ENCODE measurements at regions not wholly inside any gene's neighbourhood (a gene's known extent, or its start where the extent isn't known, plus 50 kb on each side); places are given as distances from the start of the nearest gene placed in this dataset.

DNA sequence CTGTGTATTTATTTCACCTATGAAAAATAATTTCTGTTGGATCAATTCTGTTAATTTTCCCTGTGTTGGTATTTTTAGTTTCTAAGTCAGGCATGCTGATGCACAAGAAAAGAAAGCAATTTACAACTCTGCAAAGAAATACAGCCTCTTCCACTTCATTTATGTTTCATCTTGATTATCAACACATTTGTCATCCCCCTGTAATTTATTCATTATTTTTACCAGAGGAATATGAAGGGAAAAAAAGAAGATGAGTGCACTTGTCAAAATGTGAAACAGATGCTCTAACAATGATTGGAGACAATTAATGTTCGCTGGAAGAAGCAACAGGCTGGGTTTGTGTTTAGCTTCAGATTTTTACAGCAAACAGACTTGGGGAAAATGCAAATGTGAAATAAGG, 958.5 kb upstream of the SEL1L start:
- DNase-seq = no peak

DNA sequence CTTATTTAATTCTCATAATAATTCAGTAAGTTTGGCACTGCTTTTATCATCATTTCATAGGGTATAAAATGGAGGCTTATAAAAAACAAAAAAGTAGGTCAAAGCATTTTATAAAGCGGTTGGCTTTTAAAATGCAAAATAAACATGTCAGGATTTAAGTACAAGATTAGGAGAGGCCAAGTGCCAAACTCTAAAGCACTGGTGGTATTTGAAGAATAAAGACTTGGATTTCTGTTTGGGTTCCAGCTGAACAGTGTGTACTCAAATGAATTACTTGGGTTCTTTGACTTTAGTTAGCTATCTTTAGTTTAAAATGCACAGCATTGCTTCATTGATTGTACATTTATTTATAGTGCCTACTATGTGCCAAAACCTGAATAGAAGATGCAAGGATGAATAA, 966.6 kb upstream of the SEL1L start:
- no peak for DNase-seq

DNA sequence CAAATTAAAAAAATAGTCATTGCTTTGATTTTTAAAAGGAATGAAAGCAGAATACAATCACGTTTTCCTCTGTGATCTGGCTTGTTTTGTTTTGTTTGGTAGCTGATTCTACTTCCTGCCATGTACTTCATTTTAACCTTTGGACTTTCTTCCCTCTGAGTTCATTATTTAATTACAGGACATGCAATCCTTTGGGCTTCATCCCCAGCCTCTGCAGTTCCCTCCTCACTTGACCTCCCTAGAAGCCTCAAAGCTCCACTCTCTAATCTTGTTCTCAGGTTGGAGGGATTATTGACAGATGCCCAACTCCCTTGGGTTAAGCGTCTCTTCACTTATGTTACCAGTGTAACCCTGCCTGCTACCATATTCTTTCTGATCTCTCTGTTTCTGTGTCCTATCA, 967.9 kb upstream of the SEL1L start:
- DNase-seq = no peak

DNA sequence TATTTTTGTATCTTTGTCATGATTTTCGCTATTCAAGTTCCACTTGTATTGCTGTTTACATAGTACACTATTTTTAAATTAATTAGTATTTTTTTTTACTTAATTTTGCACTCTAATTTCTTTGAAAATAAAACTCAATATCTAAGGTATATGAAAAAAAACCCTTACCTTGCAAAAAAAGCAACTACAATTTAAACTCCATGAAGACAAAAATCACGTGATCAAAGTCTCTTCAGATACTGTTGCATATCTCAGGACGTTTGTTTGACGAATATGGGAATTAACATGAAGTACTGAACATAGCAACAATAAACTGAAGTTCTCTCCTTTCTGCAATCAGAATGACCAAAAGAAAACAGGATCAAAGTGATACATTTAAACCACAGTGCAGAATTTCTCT, 968.4 kb upstream of the SEL1L start:
- DNase-seq = no peak

DNA sequence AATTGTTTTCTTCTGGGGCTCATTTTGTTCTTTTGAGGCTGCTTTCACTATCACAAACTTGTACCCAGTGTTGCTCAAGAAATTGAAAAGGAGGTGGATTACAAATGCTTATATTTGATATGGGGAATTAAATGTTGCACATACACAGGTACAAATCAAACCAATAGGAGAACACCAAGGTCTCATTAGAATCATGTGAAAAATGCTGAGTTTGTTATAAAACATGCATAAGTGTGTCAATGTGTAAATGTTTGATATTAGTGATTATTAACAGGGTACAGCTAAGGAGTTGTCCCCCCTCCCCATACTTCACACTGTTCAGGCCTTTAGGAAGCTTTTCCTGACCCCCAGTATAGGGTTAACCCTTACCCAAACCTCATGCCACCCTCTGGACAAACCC, 971.2 kb upstream of the SEL1L start:
- DNase-seq = no peak

DNA sequence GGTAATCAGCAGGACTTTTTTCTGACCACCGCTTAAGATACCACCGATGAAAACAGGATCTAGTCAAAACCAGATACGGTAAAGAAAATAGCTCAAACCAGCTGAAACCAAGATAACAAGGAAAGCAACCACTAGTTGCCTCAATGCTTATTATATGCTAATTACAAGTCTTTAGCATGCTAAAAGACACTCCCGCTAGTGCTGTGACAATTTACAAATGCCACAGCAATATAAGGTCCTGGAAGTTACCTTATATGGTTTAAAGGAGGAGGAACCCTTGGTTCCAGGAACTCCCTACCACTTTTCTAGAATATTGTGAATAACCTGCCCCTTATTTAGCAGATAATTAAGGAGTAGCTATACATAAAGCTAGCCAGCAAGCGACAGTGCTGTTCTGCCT, 976.4 kb upstream of the SEL1L start:
- no peak for DNase-seq

DNA sequence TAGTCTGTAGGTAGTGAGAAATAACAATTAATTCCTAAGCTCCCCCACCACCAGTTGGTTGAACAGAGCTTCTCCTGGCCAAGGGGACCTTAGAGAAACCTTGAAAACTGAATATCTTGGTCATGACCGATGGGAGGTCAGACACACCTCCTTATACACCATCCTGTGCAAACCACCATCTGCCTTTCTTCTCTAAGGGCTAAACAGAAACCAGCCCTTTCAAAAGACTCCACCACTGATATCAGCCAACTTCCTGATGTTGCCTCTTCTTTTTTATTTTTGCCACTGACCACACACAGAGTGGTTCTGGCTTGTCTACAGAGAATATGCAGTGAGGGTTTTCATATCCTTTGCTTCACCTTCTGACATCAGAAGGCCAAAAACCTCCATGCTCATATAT, 977.7 kb upstream of the SEL1L start:
- no peak for DNase-seq

DNA sequence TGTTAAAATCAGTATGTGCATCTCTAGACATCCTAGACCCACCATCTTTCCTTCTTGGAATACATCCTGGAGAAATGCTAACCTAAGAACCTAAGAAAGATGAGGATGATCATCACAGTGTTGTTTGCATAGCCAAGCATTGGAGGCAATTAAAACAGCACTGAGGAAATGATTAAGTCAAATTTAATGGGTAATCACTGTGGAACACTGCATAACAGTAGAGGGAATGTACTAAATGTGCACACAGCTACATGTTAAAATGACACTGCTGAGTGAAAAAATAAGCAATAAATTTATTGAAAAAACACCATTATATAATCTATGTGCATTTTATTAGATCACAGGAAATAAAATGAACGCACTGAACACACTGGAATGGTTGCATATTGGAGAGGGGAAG, 987.1 kb upstream of the SEL1L start:
- DNase-seq = no peak

DNA sequence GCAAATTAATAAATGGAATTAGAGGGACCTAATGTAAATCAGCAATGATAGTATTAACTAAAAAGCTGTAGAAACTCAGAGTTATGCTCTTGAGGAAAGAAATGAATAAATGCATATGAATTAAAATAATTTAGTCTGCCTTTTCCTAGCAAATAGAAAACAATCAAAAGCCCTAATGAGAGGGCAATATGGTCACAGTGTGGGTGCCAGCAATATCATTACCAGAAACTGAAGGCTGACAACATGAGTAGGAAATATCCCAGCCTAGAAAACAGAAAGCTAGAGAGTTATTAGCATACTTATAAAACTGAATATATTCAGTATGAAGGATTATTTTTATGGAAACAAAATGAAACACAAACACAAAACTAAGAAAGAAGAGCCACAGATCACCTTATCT, 987.5 kb upstream of the SEL1L start:
- no peak for DNase-seq

DNA sequence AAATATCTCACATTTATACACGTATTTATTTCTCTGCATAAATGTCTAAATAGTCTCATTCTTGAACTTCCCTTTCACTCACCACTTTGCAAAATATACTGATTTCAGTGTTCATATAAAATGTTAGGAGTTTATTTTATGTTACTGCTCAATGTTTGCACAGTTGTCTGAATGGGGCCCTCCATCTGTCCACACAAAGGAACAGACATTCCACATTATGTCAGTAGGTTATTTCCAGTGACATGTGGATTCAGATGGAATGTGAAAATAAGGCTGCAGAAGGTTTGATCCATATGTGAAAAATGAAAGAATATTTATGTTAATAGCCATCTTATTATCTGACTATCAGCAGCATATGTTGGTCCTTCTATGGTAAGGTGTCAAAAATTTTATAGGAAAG, 994.4 kb upstream of the SEL1L start:
- no peak for DNase-seq

DNA sequence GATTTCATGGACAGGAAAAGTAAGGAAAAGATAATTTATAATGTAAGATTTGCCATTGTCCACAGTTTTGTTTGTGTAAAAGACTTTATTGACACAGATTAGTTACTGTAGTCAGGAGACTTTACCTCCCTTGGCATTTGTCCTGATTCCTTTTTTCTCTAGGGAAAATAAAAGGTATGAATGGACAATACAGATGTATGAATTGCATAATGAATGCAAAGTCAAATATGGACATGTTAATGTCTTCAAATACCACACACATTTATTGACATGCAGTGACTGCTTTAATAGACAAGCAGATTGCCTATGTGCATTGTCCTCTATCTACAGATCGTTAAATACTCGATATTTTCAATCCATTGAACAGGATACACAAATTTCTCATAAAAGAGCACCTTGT, 999.7 kb upstream of the SEL1L start:
- DNase-seq = no peak

DNA sequence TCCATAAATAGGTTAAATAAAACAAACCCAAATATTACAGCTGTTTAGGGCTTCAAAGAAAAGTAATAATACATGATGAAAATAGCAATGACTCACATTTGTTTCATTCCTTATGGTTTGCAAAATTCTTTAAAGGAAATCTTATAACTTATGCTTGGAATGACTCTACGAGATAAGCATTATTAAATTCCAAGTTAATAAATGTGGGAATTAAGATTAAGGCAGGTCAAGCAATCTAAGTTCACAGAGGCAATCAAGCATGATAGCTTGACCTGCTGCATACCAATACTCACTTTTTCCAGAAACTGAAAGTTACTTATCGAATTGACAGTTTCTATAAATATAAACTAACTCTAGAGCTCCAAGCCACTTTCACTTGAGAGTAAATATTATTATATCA, 1002.9 kb upstream of the SEL1L start:
- no peak for DNase-seq

DNA sequence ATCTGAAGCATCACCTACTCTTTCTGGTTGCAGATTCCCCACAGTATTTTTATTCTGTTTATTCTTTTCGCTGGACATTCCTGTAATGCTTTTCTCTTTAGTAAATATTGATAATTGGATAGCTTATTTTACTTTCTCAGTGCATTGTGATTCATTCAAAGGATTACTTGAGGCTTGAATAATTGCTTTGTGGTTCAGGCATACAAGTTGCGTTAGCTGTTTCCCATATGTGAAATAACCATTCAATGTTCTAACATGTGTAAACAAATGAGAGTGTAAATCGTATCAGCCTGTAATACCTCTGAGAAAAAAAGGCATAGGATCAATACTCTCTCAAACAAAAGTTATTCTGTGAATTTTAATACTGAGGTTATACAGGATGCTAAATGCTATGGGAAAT, 1004.2 kb upstream of the SEL1L start:
- DNase-seq = no peak

DNA sequence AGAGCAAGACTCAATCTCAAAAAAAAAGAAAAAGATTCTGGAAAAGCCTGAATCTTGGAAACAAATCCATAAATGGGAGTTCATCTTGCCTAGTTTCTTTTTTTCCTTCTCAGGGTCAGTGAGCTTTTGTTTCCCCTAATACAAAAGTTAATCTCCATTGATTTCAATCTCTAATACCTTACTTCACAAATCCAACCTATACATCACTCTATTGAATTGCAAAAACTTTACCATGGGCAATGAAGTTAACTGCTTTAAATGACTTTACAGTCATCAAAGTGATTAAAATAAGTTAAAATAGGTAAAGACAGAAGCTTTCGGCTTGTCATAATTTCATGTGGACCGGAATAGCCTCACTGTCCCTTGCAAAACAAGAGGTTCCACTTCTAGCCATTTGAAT, 1012.7 kb upstream of the SEL1L start:
- DNase-seq = no peak

DNA sequence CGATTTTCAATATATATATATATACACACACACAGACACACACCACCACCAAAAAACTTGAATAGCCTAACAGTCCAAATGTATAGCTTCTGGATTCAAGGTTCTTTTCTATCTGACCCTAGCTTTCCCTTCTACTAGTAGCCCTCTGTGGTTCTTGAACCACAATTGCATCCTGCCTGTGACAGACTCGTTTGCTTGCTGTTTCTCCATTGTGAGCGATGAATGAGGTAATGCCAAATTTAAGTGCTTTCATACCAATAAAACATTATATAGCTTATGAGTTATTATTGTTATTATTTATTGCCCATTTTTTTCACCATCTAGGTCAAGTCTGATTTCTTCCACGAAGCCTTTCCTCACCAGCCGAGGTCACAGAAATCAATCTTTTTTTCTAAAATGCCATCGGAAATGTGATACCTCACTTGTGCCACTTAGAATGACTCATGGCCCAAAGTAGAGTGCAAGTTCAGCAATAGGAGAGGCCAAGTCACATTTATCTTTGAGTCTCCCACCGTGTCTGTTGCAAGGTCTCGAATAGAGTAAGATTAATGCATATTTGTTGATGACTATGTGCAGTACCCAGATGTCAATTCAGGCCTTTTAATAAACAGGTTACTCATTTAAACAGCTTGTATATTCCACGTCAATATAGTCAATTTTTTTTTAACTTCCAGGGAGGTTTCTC, 1015.8 kb upstream of the SEL1L start:
- no peak for DNase-seq

DNA sequence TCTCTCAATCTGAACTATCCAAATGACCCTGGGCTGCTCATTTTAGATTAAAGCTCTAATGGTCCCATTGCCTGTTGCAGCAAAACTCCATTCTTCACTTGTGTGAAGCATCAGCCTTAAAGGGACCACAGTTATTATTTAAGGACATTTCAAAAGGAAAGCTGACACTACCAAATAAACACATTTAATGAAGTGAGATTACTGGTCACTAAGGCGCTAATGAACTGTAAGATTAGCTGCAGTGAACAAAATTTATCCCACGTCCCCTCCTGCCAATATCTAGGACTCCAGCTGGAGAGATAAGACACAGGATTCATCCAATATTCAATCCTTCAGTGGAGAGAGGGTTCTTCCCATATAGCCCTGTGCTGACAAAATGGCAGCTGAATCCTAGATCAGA, 1029.2 kb upstream of the SEL1L start:
- DNase-seq = no peak

DNA sequence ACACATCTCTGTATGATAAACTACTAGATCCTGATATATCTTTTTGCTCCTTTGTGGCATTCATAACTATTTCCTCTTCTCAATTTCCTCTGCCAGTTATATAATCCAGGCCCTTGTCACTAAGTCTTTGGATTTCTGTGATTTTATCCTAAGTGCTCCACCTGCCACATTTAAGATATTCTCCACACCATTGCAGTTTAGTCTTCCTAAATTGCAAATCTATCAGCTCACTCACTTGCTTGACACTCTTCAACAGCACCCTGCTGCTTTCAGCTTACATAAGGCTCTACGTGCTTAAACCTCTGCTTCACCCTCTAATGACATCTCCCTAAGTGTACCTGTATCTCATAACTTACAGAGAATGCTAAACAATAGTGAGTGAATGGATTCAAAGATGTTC, 1032.2 kb upstream of the SEL1L start:
- no peak for DNase-seq

DNA sequence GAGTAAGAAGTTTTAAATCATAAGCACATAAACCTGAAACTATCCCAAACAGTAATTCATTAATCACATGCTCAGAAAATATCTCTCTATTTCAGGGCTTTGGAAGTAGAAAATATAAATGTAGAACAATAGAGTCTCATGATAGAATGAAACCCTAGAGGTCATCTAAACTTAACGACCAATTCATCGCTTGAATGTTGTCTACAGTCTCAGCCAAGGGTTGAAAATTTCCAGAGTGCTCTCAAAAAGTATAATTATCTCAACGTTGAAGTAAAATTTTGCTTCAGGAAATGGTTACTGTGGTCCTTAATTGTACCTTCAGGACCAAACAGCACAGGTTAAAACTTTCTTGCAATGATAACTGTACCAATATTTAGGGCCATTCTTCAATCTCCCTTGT, 1053.6 kb upstream of the SEL1L start:
- no peak for DNase-seq

DNA sequence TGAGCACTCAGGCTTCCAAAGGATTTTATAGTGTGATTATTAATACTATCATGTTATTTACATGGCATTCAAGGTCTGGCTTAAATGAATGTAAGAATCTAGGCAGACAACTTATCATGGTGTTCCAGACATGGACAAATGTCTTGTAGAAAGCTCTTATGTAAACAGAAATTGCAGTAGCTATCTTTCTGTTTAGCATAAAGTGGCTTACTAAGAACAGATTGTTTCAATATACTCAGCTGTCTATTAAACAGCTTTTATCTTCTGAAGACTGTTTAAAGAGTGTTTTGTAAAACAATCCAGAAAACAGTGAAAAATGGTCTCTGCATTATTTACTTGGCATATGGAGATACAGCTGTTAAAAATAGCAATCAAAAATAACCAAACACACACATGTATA, 1061.8 kb upstream of the SEL1L start:
- DNase-seq = no peak

DNA sequence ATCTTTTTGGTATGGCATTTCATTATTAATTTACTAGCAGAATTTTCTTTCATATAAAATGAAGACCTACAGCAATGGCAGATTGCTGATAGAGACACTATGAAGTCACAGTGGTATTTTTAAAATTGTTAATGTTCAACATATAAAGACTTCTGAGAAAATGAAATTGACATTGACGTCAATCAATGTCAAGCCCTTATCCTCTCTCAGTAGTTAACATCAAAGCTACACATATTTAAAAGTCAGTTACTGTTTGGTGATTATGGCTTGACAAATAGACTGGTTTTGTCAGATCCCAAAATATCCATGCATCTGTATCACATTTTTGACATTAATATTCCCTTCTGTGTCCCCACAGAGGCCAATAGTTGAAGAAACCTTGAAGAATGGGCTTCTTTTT, 1069.1 kb upstream of the SEL1L start:
- no peak for DNase-seq

DNA sequence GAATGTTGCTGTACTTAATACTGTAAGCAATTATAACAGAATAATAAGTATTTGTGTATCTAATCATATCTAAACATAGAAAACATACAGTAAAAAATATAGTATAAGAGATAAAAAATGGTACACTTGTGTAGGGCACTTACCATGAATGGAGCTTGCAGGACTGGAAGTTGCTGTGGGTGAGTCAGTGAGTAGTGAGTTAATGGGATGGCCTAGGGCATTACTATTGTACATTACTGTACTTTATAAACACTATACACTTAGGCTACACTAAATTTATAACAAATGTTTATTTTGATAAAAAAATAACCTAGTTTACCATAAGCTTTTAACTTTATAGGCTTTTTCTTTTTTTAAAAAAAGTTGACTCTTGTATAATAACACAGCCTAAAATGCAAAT, 1071.2 kb upstream of the SEL1L start:
- DNase-seq = no peak

DNA sequence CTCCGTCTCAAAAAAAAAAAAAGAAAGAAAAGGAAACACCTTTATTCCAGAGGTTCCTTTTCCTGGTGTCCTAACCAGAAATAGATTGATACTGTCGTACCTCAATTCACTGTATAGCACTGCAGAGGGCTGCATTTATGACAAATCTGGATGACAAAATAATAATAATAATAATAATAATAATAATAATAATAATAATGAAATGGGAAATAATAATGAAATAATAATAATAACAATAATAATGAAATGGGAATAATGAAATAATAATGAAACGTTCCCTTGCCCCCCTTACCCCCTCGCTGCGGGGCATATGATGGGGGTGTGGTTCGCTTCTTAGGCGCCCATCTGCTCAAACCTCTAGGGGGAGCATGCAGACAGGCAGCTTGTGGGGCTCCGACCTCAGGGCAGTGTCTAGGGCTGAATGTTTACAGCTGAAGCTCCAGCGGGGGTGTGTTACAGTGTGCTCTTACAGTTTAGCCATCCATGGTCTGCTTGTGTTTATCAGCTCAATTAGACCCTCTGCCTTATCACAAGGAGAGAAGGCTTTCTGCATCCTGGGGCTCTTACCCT, 1088.3 kb upstream of the SEL1L start:
- DNase-seq = no peak

DNA sequence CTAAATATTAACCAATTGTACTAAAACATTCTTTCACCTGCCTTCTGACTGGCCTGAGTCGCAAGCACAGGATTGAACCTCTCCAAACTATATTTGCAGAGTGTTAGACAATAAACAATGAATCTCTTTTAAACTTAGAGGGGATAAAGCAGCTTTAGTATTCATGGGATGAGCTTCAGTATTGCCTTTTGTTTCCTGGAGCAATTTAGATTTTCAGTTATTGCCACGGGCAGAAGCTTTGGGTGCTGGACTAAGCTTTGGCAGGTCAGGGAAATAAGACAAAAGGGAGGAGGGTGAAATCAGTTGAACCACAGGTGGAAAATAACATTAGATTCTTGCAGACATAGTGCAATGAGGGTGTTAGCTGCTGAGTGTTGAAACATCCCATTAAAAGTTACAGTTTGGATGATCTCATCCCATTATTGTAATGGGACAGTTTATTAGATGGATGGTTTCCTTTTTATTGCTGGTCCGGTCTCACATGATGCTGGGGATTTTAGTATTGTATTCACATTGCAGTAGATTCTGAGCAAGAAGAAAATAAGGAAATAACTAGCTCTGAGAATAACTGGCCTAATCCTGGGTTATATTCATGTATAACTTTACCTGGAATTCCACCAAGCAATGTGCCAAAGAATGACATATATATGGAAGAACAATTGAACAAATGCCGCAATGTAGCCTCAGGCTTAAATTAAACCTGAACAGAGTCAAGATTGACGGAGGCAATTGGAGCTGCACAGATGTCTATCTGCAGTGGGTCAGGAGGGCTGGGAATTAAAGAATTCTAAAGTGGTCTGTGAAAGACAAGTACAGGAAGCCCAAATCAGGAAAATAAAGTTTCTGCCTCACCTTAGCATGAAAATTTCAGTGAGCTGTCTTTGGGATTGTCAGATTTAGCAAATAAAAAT, 1092.8 kb upstream of the SEL1L start:
- DNase-seq = no peak

DNA sequence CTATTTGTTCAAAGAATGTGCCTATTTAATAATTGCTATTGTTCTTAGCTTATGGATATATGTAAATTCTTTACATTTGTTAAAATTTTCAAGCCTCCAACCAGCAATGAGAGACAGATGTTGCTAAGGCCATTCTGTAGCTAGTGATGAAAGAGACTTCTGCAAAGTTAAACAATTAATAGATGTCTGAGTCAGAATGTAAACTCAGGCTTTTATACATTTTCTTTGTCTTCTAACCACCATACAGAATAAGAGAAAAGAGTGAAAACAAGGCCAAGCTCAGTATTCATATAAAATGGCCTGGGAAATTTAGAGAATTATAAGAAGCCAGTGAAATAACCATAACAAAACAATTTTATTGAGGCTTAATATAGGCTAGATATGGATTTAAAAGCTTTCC, 1102.3 kb upstream of the SEL1L start:
- no peak for DNase-seq
